ENCODE measurements at regions not wholly inside any gene's neighbourhood (a gene's known extent, or its start where the extent isn't known, plus 50 kb on each side); places are given as distances from the start of the nearest gene placed in this dataset.

DNA sequence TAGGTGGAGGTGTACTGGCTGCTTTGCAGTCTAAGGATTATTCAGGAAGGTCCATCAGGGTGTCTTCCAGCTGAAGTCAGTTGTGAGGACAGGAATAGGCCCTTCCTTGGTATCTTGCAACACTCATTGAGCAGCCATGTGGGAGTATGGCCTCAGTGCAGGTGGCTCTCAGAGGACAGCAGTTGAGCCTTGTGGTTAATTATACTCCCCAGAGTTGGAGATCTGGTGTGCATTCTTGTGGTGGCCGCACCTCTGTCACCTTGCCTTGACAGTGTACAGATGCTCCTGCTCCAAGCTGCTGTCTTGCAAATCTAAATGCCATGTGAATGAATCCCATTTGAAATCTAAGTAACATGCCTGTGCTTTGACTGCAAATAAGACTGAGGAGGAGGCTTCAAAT is 339.9 kb upstream of the BCHE start:
- TF ChIP-seq, protein P1, sequence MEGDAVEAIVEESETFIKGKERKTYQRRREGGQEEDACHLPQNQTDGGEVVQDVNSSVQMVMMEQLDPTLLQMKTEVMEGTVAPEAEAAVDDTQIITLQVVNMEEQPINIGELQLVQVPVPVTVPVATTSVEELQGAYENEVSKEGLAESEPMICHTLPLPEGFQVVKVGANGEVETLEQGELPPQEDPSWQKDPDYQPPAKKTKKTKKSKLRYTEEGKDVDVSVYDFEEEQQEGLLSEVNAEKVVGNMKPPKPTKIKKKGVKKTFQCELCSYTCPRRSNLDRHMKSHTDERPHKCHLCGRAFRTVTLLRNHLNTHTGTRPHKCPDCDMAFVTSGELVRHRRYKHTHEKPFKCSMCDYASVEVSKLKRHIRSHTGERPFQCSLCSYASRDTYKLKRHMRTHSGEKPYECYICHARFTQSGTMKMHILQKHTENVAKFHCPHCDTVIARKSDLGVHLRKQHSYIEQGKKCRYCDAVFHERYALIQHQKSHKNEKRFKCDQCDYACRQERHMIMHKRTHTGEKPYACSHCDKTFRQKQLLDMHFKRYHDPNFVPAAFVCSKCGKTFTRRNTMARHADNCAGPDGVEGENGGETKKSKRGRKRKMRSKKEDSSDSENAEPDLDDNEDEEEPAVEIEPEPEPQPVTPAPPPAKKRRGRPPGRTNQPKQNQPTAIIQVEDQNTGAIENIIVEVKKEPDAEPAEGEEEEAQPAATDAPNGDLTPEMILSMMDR (optimal IDR thresholded peaks at IDR 0.05 in 1 of 3, IDR thresholded peaks at IDR 0.05 in 1 of 3, conservative IDR thresholded peaks at IDR 0.05 in 1 of 3; ENCODE audit: extremely low read depth in 1 of 3, insufficient read depth in 2 of 3, low read length in 3 of 3), result no peak
- TF ChIP-seq EZH2 (IDR thresholded peaks at IDR 0.05; ENCODE audit: low read length), result no peak

All from keratinocyte (primary cell).